ENCODE measurements at regions not wholly inside any gene's neighbourhood (a gene's known extent, or its start where the extent isn't known, plus 50 kb on each side); places are given as distances from the start of the nearest gene placed in this dataset.

DNA sequence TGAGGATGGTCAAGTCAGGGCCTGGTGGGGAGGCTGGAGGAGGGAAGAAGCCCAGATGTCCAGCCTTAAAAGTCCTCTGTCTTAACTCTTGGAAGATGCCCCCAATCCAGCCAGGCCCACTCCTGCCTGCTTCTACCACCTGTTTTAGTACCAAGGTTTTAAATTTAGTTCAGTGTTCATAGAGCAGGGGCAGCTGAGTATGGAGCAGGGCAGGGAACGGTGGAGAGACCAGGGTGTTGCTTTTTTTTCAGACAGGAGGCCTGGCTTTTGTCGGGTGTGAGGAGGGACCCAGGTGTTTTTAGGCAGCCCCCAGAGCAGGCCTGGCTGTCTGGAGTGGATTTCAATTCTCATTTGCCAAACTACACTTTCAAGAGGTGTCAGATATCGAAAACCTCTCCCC, 278.8 kb downstream of the CDC5L start:
- Mint-ChIP-seq H3K27ac (no peak overlapping the region), H3K4me1 (ENCODE audit: low read depth) (peaks cover 2% of the 10 kb centered on the region), H3K4me3 (ENCODE audit: low read depth) (no peak overlapping the region), H3K9me3 (ENCODE audit: low read depth) (no peaks in the 10 kb centered on the region), H3K27me3 (peaks cover 50% of the 10 kb centered on the region), H3K36me3 (ENCODE audit: insufficient read depth) (no peaks in the 10 kb centered on the region)
- TF ChIP-seq, protein P1, sequence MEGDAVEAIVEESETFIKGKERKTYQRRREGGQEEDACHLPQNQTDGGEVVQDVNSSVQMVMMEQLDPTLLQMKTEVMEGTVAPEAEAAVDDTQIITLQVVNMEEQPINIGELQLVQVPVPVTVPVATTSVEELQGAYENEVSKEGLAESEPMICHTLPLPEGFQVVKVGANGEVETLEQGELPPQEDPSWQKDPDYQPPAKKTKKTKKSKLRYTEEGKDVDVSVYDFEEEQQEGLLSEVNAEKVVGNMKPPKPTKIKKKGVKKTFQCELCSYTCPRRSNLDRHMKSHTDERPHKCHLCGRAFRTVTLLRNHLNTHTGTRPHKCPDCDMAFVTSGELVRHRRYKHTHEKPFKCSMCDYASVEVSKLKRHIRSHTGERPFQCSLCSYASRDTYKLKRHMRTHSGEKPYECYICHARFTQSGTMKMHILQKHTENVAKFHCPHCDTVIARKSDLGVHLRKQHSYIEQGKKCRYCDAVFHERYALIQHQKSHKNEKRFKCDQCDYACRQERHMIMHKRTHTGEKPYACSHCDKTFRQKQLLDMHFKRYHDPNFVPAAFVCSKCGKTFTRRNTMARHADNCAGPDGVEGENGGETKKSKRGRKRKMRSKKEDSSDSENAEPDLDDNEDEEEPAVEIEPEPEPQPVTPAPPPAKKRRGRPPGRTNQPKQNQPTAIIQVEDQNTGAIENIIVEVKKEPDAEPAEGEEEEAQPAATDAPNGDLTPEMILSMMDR (IDR thresholded peaks at IDR 0.05; ENCODE audit: unreplicated experiment) = no peak
- no peak for DNase-seq (ENCODE audit: low spot score, unreplicated experiment)

DNA sequence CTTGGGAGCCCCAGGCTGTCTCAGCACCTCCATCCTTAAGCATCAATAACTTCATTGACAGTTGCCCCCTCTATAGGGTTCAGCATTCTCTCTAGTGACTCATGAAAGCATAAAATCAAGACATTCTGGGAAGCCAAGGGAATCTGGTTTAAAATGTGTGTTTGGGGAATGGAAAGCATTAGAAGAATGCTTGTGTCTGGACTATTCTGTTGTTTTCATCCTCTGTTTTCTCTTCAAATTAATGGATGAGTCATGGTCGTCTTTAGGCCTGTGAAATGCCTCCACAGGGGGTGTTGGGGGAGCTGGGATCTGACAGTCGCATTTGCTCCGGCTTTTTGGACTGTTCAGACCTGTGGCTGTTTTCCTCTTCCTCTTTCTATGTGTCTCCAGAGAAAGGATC, 279.7 kb downstream of the CDC5L start:
- TF ChIP-seq, protein P1 (IDR thresholded peaks at IDR 0.05; ENCODE audit: unreplicated experiment) = no peak
- H3K27me3 Mint-ChIP-seq = peaks cover 53% of the 10 kb centered on the region
- no peak overlapping the region for H3K27ac Mint-ChIP-seq

DNA sequence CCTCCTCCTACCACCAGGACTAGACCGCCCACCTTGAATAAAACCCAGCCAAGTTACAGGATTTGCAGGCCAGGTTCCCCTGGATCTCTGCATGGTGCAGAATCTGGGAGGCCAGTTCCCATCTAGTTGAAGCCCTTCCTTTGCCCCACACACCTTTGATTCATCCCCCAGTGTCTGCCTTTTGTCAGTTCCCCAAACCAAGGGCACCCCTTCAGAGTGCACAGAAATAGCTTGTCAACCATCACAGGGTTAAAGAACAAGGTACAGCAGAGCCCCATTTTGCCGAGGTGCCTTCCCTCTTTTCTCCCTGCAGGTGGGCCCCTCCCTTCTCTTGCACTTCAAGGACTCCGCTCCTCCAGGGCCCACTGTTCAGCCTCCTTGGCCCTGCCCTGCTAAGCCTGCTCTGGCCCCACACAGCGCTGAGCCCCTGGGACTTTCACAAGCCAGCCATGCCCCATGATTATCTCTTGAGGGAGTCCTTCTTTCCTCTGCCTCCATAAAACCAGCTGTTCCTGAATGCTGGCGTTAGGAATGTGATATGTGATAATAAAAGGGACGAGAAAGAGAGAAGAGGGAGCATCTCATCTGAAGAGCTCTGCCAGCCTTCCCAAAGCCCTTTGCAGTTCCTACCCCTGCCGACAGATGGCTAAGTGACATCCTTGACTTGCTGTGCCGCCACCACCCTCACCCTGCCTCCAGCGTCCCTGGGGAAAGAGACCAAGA, 280.3 kb downstream of the CDC5L start:
- no peaks in the 10 kb centered on the region for H3K4me1 Mint-ChIP-seq (ENCODE audit: low read depth)
- H3K4me3 Mint-ChIP-seq (ENCODE audit: low read depth) = no peak overlapping the region
- H3K27me3 Mint-ChIP-seq = peaks cover 53% of the 10 kb centered on the region
- DNase-seq (ENCODE audit: low spot score, unreplicated experiment) = peak; percentile 17
- TF ChIP-seq, protein P1 (IDR thresholded peaks at IDR 0.05; ENCODE audit: unreplicated experiment) = peak; percentile 57
- H3K9me3 Mint-ChIP-seq (ENCODE audit: low read depth) = no peaks in the 10 kb centered on the region
- H3K27ac Mint-ChIP-seq = no peak overlapping the region
- H3K36me3 Mint-ChIP-seq (ENCODE audit: insufficient read depth) = no peaks in the 10 kb centered on the region

More for the DNA sequence above, 279.7 kb downstream of the CDC5L start:
- Mint-ChIP-seq H3K4me1 (ENCODE audit: low read depth) (no peaks in the 10 kb centered on the region), H3K36me3 (ENCODE audit: insufficient read depth) (no peaks in the 10 kb centered on the region), H3K9me3 (ENCODE audit: low read depth) (no peaks in the 10 kb centered on the region), H3K4me3 (ENCODE audit: low read depth) (no peak overlapping the region)
- no peak for DNase-seq (ENCODE audit: low spot score, unreplicated experiment)

DNA sequence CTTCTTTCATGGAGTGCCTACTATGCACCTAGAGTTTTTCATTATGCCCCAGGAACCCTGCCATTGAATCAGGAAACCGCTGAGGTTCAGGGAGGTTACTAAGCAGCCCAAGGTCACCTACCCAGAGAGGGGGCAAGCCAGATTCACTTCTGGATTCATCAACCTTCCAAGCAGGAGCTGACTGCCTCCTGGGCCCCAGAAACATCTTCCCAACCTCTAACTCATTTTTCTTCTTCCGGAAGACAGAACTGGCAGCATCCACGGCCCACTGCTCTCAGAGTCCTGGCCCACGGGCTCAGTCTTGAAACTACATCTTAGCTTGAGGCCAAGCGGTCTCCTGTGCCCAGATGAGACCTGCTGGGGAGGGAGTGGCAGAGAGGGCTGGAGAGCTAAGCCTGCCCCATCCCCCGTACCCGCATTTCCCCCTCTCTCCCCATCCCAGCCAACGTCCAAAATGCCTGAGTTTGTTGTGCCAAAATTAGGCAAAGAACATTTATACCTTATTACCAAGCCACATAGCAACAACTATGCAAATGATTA, 281.0 kb downstream of the CDC5L start:
- DNase-seq (ENCODE audit: low spot score, unreplicated experiment) = no peak
- Mint-ChIP-seq H3K36me3 (ENCODE audit: insufficient read depth) (no peaks in the 10 kb centered on the region), H3K27ac (no peak overlapping the region), H3K4me1 (ENCODE audit: low read depth) (no peaks in the 10 kb centered on the region), H3K27me3 (peaks cover 47% of the 10 kb centered on the region), H3K9me3 (ENCODE audit: low read depth) (no peaks in the 10 kb centered on the region), H3K4me3 (ENCODE audit: low read depth) (no peak overlapping the region)
- TF ChIP-seq, protein P1 (IDR thresholded peaks at IDR 0.05; ENCODE audit: unreplicated experiment) = no peak

DNA sequence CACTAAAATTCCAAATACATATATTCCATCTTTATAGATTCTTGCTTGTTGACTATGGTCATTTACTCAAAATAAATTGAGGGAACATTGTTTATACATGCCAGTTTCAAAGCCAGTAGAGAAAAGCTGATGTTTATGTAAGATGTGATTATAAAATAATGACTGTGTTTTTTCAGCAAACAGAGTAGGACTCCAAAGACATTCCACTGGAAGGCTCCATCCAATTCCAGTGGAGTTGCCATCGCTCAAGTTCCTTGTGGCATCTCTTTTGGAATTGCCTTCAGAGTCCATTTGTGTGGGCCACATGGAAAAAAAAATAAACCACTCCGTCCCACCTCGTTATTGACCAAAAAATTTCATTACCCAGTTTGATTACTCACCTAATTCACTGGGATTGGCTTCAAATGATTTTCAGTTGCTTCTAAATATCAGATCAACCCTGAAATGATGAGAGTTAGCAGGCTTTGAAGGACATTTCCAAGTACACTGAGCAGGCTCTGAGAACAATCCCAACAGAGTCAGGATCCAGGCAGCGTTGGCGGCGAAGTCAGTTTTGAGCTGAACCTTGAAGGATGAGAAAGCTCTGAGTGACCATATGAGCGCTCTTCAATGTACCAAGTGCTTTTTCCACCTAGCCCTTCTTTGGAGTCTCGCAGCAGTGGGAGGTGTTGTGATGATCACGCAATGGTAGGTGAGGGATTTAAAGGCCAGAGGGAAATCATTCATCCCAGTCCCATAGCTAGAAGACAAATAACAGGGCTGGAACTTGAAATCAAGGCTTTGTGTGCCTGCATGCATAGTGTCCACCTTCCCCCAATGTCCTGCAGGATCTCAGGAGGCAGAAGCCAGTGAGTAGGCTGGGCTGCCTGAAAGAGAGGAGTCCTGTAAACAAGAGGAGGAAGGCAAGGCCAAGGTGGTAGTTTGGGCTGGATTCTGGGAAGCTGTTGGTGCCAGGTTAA, 281.7 kb downstream of the CDC5L start:
- Mint-ChIP-seq H3K4me1 (ENCODE audit: low read depth) (no peaks in the 10 kb centered on the region), H3K27me3 (peaks cover 51% of the 10 kb centered on the region), H3K4me3 (ENCODE audit: low read depth) (no peak overlapping the region), H3K9me3 (ENCODE audit: low read depth) (no peaks in the 10 kb centered on the region), H3K36me3 (ENCODE audit: insufficient read depth) (no peaks in the 10 kb centered on the region), H3K27ac (no peak overlapping the region)
- no peak for DNase-seq (ENCODE audit: low spot score, unreplicated experiment)
- TF ChIP-seq, protein P1 (IDR thresholded peaks at IDR 0.05; ENCODE audit: unreplicated experiment) = no peak
